ENCODE measurements at regions not wholly inside any gene's neighbourhood (a gene's known extent, or its start where the extent isn't known, plus 50 kb on each side); places are given as distances from the start of the nearest gene placed in this dataset.
"Not testable (repeated sequence)": the region's sequence is repeated elsewhere in the genome, so short reads cannot be mapped to it uniquely, and the experiment has no call there.

GRCh38 chr13:40043764-40044163 is 388.3 kb downstream of the COG6 start:
- H3K36me3 Mint-ChIP-seq (ENCODE audit: low read depth): no peaks in the 10 kb centered on the region
- H3K4me1 Mint-ChIP-seq: no peaks in the 10 kb centered on the region
- no peak for TF ChIP-seq CTCF (conservative IDR thresholded peaks at IDR 0.05)
- H3K27me3 Mint-ChIP-seq (ENCODE audit: low read depth): no peaks in the 10 kb centered on the region
- no peak for DNase-seq (ENCODE audit: low read depth, low spot score)
- H3K4me3 Mint-ChIP-seq: no peak overlapping the region
- H3K9me3 Mint-ChIP-seq: no peaks in the 10 kb centered on the region
- no peak overlapping the region for H3K27ac Mint-ChIP-seq (ENCODE audit: unreplicated experiment)

GRCh38 chr13:40047322-40047771 is 391.9 kb downstream of the COG6 start:
- TF ChIP-seq CTCF (conservative IDR thresholded peaks at IDR 0.05): no peak
- Mint-ChIP-seq H3K27ac (ENCODE audit: unreplicated experiment) (no peak overlapping the region), H3K9me3 (no peaks in the 10 kb centered on the region), H3K4me3 (no peak overlapping the region), H3K27me3 (ENCODE audit: low read depth) (no peaks in the 10 kb centered on the region), H3K36me3 (ENCODE audit: low read depth) (no peaks in the 10 kb centered on the region), H3K4me1 (no peaks in the 10 kb centered on the region)
- no peak for DNase-seq (ENCODE audit: low read depth, low spot score)

GRCh38 chr13:40048551-40048950 is 393.1 kb downstream of the COG6 start:
- H3K27me3 Mint-ChIP-seq (ENCODE audit: low read depth): no peaks in the 10 kb centered on the region
- H3K9me3 Mint-ChIP-seq: no peaks in the 10 kb centered on the region
- no peak for DNase-seq (ENCODE audit: low read depth, low spot score)
- no peak overlapping the region for H3K4me3 Mint-ChIP-seq
- H3K4me1 Mint-ChIP-seq: no peaks in the 10 kb centered on the region
- no peak for TF ChIP-seq CTCF (conservative IDR thresholded peaks at IDR 0.05)
- no peaks in the 10 kb centered on the region for H3K36me3 Mint-ChIP-seq (ENCODE audit: low read depth)
- H3K27ac Mint-ChIP-seq (ENCODE audit: unreplicated experiment): no peak overlapping the region

- DNase-seq (ENCODE audit: low read depth, low spot score): no peak
- no peak overlapping the region for H3K4me3 Mint-ChIP-seq
- no peaks in the 10 kb centered on the region for H3K4me1 Mint-ChIP-seq
- peaks cover 2% of the 10 kb centered on the region for H3K9me3 Mint-ChIP-seq
- H3K27me3 Mint-ChIP-seq (ENCODE audit: low read depth): no peaks in the 10 kb centered on the region
- no peak overlapping the region for H3K27ac Mint-ChIP-seq (ENCODE audit: unreplicated experiment)
- TF ChIP-seq CTCF (conservative IDR thresholded peaks at IDR 0.05): no peak
- H3K36me3 Mint-ChIP-seq (ENCODE audit: low read depth): no peaks in the 10 kb centered on the region
Measured at GRCh38 chr13:40052954-40053353, 397.5 kb downstream of the COG6 start.

GRCh38 chr13:40053401-40053800 is 397.9 kb downstream of the COG6 start:
- Mint-ChIP-seq H3K9me3 (peaks cover 2% of the 10 kb centered on the region), H3K27ac (ENCODE audit: unreplicated experiment) (no peak overlapping the region), H3K27me3 (ENCODE audit: low read depth) (no peaks in the 10 kb centered on the region), H3K4me1 (no peaks in the 10 kb centered on the region), H3K36me3 (ENCODE audit: low read depth) (no peaks in the 10 kb centered on the region), H3K4me3 (no peak overlapping the region)
- no peak for DNase-seq (ENCODE audit: low read depth, low spot score)
- no peak for TF ChIP-seq CTCF (conservative IDR thresholded peaks at IDR 0.05)

GRCh38 chr13:40054422-40054821 is 399.0 kb downstream of the COG6 start:
- H3K9me3 Mint-ChIP-seq; H3K4me3 Mint-ChIP-seq; DNase-seq (ENCODE audit: low read depth, low spot score); H3K36me3 Mint-ChIP-seq (ENCODE audit: low read depth); H3K27me3 Mint-ChIP-seq (ENCODE audit: low read depth); H3K4me1 Mint-ChIP-seq; H3K27ac Mint-ChIP-seq (ENCODE audit: unreplicated experiment): not testable (repeated sequence)

Measured in neural crest cell (in vitro differentiated cells).